ENCODE measurements at regions not wholly inside any gene's neighbourhood (a gene's known extent, or its start where the extent isn't known, plus 50 kb on each side); places are given as distances from the start of the nearest gene placed in this dataset.

DNA sequence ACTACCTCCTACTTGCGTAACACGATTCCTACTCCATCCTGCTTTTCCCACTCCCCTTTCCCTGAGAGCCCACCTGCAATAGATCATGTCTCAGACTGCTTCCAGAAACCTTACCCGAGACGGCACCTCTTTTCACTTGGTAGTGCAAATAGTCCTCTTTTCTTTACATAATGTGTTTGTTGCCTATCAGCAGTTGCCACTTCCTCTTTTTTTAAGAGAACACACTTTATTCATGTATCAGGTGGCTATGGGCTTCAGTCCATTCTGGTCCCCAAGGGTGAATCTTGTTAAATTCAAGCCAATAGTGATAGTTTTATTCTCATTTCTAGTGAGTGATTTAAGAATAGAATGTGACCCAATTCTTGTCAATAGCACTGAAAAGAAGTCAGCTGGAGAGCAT, 57.7 kb upstream of the FERMT1 start:
- TF ChIP-seq, protein P1, sequence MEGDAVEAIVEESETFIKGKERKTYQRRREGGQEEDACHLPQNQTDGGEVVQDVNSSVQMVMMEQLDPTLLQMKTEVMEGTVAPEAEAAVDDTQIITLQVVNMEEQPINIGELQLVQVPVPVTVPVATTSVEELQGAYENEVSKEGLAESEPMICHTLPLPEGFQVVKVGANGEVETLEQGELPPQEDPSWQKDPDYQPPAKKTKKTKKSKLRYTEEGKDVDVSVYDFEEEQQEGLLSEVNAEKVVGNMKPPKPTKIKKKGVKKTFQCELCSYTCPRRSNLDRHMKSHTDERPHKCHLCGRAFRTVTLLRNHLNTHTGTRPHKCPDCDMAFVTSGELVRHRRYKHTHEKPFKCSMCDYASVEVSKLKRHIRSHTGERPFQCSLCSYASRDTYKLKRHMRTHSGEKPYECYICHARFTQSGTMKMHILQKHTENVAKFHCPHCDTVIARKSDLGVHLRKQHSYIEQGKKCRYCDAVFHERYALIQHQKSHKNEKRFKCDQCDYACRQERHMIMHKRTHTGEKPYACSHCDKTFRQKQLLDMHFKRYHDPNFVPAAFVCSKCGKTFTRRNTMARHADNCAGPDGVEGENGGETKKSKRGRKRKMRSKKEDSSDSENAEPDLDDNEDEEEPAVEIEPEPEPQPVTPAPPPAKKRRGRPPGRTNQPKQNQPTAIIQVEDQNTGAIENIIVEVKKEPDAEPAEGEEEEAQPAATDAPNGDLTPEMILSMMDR (IDR thresholded peaks at IDR 0.05): no peak
- TF ChIP-seq POLR2A (IDR thresholded peaks at IDR 0.05): no peak
